ENCODE measurements at regions not wholly inside any gene's neighbourhood (a gene's known extent, or its start where the extent isn't known, plus 50 kb on each side); places are given as distances from the start of the nearest gene placed in this dataset.

DNA sequence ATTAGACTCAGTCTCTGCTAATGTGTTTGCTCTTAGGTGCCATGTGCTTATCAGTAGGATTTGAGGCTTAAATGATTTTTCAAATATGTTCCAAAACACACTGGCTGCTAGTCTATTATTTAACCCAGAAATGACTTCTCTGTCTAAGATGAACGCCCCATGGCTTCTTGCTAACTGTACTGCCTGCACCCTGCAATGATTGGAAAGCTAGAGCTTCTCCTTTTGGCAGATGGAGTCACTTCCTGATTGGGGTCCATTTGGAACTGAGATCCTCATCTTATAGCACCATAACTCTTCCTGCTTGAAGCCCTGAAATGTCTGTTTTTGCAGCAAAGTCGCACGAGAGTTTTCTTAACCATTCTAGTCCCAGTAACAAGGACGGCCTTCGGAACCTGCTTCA, 186.5 kb upstream of the ADO start:
- no peak for DNase-seq
- H3K36me3 ChIP-seq (ENCODE audit: control insufficient read depth, insufficient read depth, low read length): no peaks in the 10 kb centered on the region
- no peak overlapping the region for H3K9ac ChIP-seq (ENCODE audit: extremely low read depth, low read length, poor library complexity, severe bottlenecking)
- H3K27me3 ChIP-seq (ENCODE audit: control insufficient read depth, insufficient read depth, low read length, poor library complexity, severe bottlenecking): no peaks in the 10 kb centered on the region
- Mint-ChIP-seq H3K9me3 (no peaks in the 10 kb centered on the region), H3K4me3 (no peak overlapping the region), H3K27ac (no peak overlapping the region), H3K4me1 (no peaks in the 10 kb centered on the region), H3K27me3 (ENCODE audit: insufficient read depth) (peaks cover 4% of the 10 kb centered on the region), H3K36me3 (ENCODE audit: low read depth) (no peaks in the 10 kb centered on the region)
- WGBS, 2 experiments (ENCODE audit: insufficient coverage in 1 of 2, insufficient read length in 1 of 2): 92 to 96% methylated on average over 5 of the region's 5 CpGs
- no peaks in the 10 kb centered on the region for H3K4me1 ChIP-seq (ENCODE audit: control insufficient read depth, insufficient read depth, low read length)
- H3K9me3 ChIP-seq (ENCODE audit: control insufficient read depth, low read length): no peaks in the 10 kb centered on the region
- no peak overlapping the region for H3K4me3 ChIP-seq (ENCODE audit: low read length)
- TF ChIP-seq, protein P1, sequence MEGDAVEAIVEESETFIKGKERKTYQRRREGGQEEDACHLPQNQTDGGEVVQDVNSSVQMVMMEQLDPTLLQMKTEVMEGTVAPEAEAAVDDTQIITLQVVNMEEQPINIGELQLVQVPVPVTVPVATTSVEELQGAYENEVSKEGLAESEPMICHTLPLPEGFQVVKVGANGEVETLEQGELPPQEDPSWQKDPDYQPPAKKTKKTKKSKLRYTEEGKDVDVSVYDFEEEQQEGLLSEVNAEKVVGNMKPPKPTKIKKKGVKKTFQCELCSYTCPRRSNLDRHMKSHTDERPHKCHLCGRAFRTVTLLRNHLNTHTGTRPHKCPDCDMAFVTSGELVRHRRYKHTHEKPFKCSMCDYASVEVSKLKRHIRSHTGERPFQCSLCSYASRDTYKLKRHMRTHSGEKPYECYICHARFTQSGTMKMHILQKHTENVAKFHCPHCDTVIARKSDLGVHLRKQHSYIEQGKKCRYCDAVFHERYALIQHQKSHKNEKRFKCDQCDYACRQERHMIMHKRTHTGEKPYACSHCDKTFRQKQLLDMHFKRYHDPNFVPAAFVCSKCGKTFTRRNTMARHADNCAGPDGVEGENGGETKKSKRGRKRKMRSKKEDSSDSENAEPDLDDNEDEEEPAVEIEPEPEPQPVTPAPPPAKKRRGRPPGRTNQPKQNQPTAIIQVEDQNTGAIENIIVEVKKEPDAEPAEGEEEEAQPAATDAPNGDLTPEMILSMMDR (conservative IDR thresholded peaks at IDR 0.05): no peak
- H3K27ac ChIP-seq (ENCODE audit: low read depth, low read length): no peak overlapping the region

DNA sequence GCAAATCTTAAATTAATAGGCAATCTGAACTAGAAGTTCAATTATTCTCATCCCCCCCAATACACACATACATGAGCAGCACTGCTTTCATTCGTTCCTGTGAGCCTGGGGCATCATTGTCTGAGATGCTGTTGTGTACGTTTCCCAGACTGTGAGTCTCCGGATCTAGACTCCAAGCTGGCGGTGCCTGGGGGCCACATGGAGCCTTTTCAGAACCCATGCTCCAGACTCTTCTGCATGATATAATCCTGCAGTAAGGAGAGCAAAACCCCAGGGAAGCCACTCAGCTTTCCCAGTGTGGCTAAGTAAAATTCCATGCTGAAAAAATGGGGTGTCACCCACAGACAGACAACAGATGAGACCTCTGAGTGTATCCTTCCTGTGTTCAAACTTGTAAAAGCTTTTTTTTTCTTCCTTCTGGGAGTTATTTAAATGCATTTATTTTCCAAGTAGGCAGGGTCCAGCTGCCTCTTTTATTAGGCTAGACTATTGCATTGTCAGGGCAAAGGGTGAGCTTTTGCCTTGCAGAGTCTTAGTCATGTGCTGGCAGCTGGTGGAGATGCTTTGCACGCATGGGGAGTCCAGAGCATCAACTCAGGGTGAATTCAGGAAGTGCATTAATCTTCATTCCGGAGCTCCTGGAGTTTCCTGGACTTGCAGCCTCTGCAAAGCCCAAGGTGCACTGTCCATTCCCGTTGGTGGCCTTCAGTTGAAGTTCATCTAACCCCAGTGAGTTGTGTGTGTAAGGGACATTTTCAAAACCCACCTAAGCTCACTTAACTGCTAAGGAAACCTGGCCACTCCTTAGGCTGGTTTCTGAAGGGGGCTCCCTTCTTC, 185.7 kb upstream of the ADO start:
- TF ChIP-seq, protein P1 (conservative IDR thresholded peaks at IDR 0.05): no peak
- Mint-ChIP-seq H3K27ac (no peak overlapping the region), H3K27me3 (ENCODE audit: insufficient read depth) (peaks cover 4% of the 10 kb centered on the region), H3K9me3 (no peaks in the 10 kb centered on the region), H3K4me3 (no peak overlapping the region), H3K36me3 (ENCODE audit: low read depth) (no peaks in the 10 kb centered on the region), H3K4me1 (no peaks in the 10 kb centered on the region)
- Histone ChIP-seq H3K4me3 (ENCODE audit: low read length) (no peak overlapping the region), H3K9me3 (ENCODE audit: control insufficient read depth, low read length) (no peaks in the 10 kb centered on the region), H3K27ac (ENCODE audit: low read depth, low read length) (no peak overlapping the region), H3K36me3 (ENCODE audit: control insufficient read depth, insufficient read depth, low read length) (no peaks in the 10 kb centered on the region), H3K9ac (ENCODE audit: extremely low read depth, low read length, poor library complexity, severe bottlenecking) (no peak overlapping the region), H3K4me1 (ENCODE audit: control insufficient read depth, insufficient read depth, low read length) (no peaks in the 10 kb centered on the region), H3K27me3 (ENCODE audit: control insufficient read depth, insufficient read depth, low read length, poor library complexity, severe bottlenecking) (no peaks in the 10 kb centered on the region)
- no peak for DNase-seq
- 86 to 94% methylated on average over 2 to 7 of the region's 7 CpGs for WGBS, 2 experiments (ENCODE audit: insufficient coverage in 1 of 2, insufficient read length in 1 of 2)

DNA sequence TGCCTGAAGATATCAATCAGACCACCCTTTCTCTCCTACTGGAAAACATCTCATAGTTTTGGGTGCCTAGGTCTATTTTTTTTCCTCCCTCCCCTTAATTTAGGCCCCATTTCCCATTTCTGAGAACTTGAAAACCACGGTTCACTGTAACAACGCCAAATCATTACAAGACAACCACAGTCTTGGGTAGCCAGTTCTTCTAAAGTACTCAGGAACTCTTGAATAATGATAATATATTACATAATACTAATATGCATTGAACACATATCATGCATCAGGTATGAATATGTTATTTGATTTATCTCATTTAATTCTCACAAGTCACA, 185.1 kb upstream of the ADO start:
- H3K36me3 ChIP-seq (ENCODE audit: control insufficient read depth, insufficient read depth, low read length): no peaks in the 10 kb centered on the region
- Mint-ChIP-seq H3K9me3 (no peaks in the 10 kb centered on the region), H3K27me3 (ENCODE audit: insufficient read depth) (peaks cover 1% of the 10 kb centered on the region), H3K4me1 (no peaks in the 10 kb centered on the region), H3K27ac (no peak overlapping the region), H3K36me3 (ENCODE audit: low read depth) (no peaks in the 10 kb centered on the region), H3K4me3 (no peak overlapping the region)
- H3K4me3 ChIP-seq (ENCODE audit: low read length): no peak overlapping the region
- H3K4me1 ChIP-seq (ENCODE audit: control insufficient read depth, insufficient read depth, low read length): no peaks in the 10 kb centered on the region
- H3K27me3 ChIP-seq (ENCODE audit: control insufficient read depth, insufficient read depth, low read length, poor library complexity, severe bottlenecking): no peaks in the 10 kb centered on the region
- DNase-seq: no peak
- H3K27ac ChIP-seq (ENCODE audit: low read depth, low read length): no peak overlapping the region
- 100% methylated on average over 2 of the region's 2 CpGs; no CpG with 5 or more reads in 1 of the 2 experiments for WGBS, 2 experiments (ENCODE audit: insufficient coverage in 1 of 2, insufficient read length in 1 of 2)
- no peak overlapping the region for H3K9ac ChIP-seq (ENCODE audit: extremely low read depth, low read length, poor library complexity, severe bottlenecking)
- TF ChIP-seq, protein P1 (conservative IDR thresholded peaks at IDR 0.05): no peak
- no peaks in the 10 kb centered on the region for H3K9me3 ChIP-seq (ENCODE audit: control insufficient read depth, low read length)

All from endodermal cell (in vitro differentiated cells).